ENCODE measurements at regions not wholly inside any gene's neighbourhood (a gene's known extent, or its start where the extent isn't known, plus 50 kb on each side); places are given as distances from the start of the nearest gene placed in this dataset.
"Not testable (repeated sequence)": the region's sequence is repeated elsewhere in the genome, so short reads cannot be mapped to it uniquely, and the experiment has no call there.

DNA sequence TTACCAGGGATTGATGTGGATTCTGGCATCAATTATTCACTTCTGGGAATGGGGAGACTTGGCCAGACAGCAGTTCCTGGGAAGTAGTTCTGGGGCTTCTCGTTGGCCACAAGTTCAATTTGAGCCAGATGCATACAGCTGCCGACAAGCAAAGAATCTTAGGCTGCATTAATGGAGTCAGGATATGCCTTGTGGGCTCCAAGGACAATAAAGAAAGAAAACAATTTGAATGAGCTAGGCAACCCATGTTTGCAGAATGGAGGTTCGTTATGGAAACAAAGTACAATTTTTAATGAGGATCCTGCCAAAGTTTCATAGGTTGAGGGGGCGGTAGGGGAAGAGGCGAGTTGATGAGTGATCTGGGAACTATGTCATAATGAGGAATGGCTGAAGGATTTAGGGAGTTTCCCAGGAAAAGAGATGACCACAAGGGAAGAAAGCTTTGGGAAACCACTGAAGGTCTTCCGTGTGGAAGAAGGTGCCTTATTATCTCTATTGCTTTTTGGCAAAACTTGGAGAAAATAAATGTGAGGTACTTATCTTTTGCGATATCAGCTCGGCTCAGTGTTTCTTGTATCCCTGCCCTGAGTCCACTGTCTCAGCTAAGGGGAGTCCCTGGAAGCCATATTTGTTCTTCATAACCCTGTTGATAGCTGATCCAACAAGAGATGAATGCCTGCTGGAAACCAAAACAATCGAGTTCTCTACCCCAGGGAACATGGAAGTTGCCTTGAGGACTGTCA lies 181.0 kb upstream of the ZNF217 start:
- peak; percentile 40 to 93 for DNase-seq (ENCODE audit: low read depth in 2 of 2)

- peak; percentile 71 to 91 for DNase-seq (ENCODE audit: low read depth in 2 of 2)
These were observed 180.3 kb upstream of the ZNF217 start for GRCh38 chr20:53773792-53774401.

GRCh38 chr20:53773066-53773791 lies 179.6 kb upstream of the ZNF217 start:
- DNase-seq (ENCODE audit: low read depth in 2 of 2), result not testable (repeated sequence)

DNA sequence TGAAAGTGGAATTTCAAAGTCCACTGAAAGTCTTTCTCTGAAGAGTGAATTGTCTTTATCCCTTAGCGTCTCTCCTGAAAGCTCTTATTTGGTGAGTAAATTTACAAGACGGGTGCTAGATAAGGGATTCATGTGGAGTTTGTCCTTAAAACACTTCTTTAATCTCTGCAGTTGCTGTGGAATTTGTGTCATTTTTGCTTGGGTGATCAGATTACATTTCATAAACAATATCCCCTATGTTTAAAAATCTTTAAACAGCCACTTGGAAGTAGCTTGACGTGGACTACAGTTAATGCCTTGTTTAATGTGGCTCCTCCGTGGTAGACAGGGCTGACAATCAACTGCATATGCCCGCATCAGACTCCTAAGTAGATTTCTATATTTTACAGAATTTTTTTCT lies 175.4 kb upstream of the ZNF217 start:
- DNase-seq (ENCODE audit: low read depth in 2 of 2), result no peak

GRCh38 chr20:53768329-53768728 lies 174.7 kb upstream of the ZNF217 start:
- no peak for DNase-seq (ENCODE audit: low read depth in 2 of 2)

- no peak for DNase-seq (ENCODE audit: low read depth in 2 of 2)
These were observed 173.7 kb upstream of the ZNF217 start for GRCh38 chr20:53767206-53767930.

GRCh38 chr20:53764415-53764800 lies 170.8 kb upstream of the ZNF217 start:
- no peak for DNase-seq (ENCODE audit: low read depth in 2 of 2)

- DNase-seq (ENCODE audit: low read depth in 2 of 2), result peak; percentile 27 to 61
These were observed 170.2 kb upstream of the ZNF217 start for GRCh38 chr20:53763707-53764414.

GRCh38 chr20:53762423-53762798 lies 168.8 kb upstream of the ZNF217 start:
- not testable (repeated sequence) for DNase-seq (ENCODE audit: low read depth in 2 of 2)

DNA sequence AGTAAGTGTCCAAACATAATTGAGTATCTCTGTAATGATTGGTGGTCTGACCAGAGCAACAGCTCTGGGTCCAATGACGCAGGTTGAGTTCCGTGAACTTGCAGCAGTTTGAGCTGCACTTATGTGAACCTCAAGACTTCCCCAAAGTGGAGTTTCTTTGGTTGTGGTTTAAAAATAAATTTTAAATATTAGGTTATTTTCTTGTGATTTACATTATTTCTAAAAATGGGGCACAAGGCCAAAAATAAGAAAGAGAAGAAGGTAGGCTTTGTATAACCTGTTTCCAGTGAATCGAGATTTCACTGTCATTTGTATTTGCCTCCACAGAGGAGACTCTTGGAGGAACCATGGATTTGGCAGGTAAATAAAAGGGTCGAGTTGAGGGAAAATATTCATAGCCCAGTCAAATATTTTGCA lies 166.4 kb upstream of the ZNF217 start:
- no peak for DNase-seq (ENCODE audit: low read depth in 2 of 2)

GRCh38 chr20:53757472-53757913 lies 163.9 kb upstream of the ZNF217 start:
- no peak for DNase-seq (ENCODE audit: low read depth in 2 of 2)

GRCh38 chr20:53755733-53756531 lies 162.3 kb upstream of the ZNF217 start:
- no peak for DNase-seq (ENCODE audit: low read depth in 2 of 2)

DNA sequence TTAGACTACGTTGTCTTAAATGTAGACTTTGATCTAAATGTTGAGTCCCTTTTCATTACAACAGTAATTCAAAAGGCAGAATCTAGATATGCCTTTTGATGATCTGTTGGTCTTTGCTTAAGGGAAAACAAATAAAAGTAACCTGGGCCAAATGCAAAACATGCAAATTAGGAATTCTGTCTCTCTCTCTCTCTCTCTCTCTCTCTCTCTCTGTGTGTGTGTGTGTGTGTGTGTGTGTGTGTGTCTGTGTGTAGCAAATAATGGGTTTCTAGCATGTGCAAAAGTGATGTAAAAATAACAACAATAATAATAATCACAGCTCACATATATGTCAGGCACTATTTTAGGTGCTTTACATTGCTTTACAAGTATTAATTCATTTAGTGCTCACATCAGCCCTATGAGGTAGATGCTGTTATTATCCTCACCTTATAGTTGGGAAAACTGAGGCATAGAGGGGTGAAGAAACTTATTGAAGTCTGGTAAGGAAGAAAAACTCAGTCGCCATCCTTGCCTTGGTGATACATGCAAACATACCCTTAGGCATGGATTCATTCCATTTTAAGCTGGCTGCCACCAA lies 160.3 kb upstream of the ZNF217 start:
- no peak for DNase-seq (ENCODE audit: low read depth in 2 of 2)

- DNase-seq (ENCODE audit: low read depth in 2 of 2), result peak; percentile 5
These were observed 159.6 kb upstream of the ZNF217 start for GRCh38 chr20:53752971-53753879.

DNA sequence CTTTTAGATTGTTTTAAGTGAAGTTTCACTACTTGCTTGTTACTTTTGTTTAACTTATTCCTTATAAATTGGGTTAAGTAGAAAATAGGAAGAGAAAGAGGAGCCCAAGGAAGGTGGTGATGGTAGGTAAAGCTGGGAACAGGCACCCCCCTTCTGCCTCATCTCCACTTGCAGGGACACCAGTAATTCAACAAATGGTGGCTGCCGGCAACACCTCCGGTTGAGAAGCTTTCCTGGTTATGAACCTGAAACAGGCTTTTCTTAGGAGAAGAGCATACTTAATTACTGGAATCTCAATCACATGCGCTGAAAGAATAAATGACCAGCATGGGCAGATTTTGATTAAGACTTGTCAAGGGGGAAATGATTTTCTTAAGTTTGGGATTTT lies 158.9 kb upstream of the ZNF217 start:
- no peak for DNase-seq (ENCODE audit: low read depth in 2 of 2)

DNA sequence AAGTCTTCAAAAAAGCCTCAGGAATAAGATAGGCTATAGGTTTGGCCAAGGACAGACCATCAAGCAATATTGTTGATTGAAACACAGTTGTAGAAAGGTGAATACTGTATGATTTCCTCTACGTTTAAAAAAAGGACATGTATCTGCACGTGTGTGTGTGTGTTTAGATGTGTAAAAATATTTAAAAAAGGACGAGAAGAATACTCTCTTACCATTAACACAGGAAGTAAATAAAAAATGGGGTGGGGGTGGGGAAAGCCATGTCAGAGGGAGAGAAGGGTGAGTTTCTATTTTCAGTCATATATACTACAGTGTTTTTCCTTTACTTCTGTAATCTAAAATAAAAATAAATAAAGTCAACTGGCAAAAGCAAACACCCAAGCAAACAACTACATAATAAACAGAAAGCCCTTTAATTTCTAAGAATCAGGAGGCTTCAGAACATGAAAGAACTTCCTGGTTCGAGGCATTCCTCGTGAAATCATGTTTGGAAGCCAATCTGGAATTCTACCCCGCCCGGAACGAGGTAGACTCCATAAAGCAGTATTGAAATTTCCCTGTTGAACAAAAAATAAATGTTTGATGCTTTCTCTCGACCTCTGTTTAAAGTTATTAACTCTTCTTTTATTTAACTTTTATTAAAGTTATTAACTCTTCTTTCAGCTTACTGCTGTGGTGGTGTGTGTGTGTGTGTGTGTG lies 158.1 kb upstream of the ZNF217 start:
- DNase-seq (ENCODE audit: low read depth in 2 of 2), result peak in 1 of 2 donors; percentile 5

DNA sequence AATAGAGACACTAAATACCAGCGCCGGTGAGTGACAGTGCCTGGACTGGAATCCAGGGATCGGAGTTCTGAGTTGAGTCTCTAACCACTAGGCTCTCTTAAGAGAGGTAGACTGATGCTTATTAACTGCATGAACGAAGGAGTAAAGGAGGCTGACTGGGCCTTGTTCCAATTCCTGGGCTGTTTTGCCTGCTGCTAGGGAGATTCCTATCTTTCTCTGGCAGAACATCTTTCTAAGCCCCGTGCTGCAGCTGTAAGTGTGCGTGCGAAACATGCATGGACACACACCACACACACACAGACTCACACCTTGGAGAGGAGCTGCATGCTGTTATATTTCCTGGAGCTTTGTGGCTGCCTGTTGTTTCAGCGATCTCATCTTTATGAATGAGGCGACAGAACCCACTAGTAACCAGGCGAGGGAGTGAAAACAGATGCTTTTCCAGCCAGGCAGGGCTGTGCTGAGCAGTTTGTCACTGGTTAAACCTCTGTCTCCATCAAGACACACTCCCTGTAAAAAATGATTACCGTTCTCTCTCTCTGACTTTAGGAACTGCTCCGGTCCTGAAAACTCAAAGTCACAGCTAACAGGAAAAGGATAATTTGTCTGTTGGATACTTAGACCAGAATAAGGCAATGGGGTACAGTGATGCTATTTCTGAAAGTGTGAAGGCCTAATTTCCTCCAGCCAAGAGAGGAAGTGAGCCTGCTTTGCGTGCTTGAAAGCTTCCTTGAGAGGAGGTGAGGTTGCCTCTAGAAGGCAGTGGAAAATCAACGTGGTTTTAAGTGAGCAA lies 157.4 kb upstream of the ZNF217 start:
- DNase-seq (ENCODE audit: low read depth in 2 of 2), result peak in 1 of 2 donors; percentile 75

DNA sequence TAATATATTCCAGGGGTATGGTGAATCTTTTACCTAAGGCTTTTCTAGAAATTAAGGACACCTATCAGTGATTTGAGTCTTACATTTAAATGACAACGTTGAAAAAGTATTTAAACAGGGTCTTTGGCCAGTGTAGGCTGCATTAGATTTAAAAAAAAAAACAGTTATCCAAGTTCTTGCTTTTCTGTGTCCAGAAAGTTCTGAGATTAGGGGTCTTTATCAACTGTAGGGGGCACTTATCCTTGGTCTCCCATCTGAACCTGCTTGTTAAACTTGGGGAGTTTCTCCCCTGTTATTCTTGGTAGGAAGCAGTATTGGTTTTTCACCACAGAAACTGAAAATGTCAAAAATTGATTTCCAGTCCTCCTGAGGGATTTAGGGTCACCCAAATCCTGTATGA lies 155.9 kb upstream of the ZNF217 start:
- no peak for DNase-seq (ENCODE audit: low read depth in 2 of 2)

Data from lung microvascular endothelial cell (primary cell).